ACHN (cell line): ENCODE measurements at regions not wholly inside any gene's neighbourhood (a gene's known extent, or its start where the extent isn't known, plus 50 kb on each side); places are given as distances from the start of the nearest gene placed in this dataset.
A peak's percentile ranks its signal among the peaks of the same experiment; 100 is the strongest.

ENCODE experiments used
- DNase-seq: peaks from one replicate; pipeline ENCODE4 v3.0.0-alpha.2; 2015
- in situ Hi-C: cut with HindIII; loops from 2 replicates; pipeline ENCODE4 v1.10.0; 2017; ENCODE audit warnings: low sequenced_read_pairs, low pct_ligation_motif_present, low pct_unique_long_range_greater_than_20kb

GRCh38 chr9:16179566-16179965 lies 626.7 kb downstream of the CCDC171 start:
- no peak for DNase-seq
- in situ Hi-C loops, result no loop called here

- DNase-seq, result no peak
- in situ Hi-C loops, result no loop called here
Observed at GRCh38 chr9:16180091-16180490, 627.2 kb downstream of the CCDC171 start.

DNA sequence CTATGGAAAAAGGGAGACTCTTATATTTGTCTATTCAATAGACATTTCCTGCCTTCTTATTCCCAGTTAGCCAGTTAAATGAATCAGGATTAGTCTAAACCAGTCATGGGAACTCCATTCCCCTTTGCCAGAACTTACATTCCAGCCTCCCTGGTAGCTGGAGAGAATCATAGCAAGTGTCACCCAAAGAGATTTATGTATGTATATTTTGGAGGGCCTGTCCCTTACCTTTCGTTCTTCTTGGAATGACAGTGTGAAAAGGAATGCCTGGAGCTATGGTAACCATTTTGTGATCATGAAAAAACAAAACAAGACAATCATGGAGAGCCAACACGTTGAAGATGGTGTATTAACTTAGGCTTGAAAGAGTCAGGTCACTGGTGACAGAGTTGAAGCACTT lies 627.7 kb downstream of the CCDC171 start:
- in situ Hi-C loops, result no loop called here
- DNase-seq, result no peak

DNA sequence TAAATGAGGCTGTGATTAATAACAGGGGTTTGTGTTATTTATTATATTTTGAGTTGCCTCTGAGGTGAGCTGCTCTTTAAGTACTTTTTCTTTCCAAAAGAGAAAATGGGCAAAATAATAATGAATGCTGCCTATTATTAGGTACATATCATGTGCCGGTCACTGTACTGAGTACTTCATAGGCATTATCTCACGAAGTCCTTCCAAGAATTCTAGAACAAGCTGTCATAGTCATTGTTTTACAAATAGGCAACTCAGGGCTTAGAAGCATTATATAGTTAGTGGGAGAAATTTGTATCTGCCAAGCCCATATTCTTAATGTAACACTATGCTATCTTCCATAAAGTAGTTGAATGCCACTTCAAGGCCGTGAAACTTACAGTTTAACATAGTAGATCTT lies 628.7 kb downstream of the CCDC171 start:
- in situ Hi-C loops, result no loop called here
- DNase-seq, result no peak

DNA sequence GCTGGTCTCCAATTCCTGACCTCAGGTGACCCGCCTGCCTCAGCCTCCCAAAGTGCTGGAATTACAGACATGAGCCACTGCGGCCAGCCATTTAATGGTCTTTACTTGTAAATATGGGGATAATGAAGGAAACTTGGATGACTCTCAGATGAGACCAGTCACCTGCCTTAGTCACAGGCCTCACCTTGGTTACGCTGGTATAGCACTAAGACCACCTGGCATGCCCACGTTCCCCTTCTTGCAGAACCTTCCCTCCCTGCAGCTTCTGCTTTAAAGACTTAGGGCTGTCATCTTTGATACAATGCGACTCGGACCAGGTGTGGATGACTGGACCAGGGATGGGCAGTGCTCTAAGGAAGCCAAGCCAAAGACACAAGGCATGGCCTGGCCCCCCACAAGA lies 629.9 kb downstream of the CCDC171 start:
- no peak for DNase-seq
- in situ Hi-C loops, result no loop called here

GRCh38 chr9:16184964-16185646 lies 632.3 kb downstream of the CCDC171 start:
- DNase-seq, result no peak
- in situ Hi-C loops, result no loop called here

DNA sequence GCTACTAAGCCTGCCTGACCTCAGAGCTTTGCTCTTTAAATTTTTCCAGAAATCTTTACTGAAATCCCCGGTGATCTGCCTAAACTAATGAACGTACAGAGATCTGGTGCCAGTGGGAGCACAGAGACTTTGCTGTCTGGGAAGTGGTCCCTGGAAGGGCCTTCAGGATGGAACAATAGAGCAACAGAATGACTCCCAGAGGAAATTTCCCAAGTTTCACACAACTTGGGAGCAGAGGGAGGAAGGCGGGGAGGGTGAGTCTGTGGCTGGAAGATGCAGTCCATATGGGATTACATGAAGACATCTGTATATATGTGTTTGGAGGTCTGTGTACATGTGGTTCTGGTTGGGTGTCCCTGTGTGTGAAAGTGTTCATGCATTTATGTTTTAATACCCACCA lies 638.3 kb downstream of the CCDC171 start:
- DNase-seq, result no peak
- in situ Hi-C loops, result no loop called here

DNA sequence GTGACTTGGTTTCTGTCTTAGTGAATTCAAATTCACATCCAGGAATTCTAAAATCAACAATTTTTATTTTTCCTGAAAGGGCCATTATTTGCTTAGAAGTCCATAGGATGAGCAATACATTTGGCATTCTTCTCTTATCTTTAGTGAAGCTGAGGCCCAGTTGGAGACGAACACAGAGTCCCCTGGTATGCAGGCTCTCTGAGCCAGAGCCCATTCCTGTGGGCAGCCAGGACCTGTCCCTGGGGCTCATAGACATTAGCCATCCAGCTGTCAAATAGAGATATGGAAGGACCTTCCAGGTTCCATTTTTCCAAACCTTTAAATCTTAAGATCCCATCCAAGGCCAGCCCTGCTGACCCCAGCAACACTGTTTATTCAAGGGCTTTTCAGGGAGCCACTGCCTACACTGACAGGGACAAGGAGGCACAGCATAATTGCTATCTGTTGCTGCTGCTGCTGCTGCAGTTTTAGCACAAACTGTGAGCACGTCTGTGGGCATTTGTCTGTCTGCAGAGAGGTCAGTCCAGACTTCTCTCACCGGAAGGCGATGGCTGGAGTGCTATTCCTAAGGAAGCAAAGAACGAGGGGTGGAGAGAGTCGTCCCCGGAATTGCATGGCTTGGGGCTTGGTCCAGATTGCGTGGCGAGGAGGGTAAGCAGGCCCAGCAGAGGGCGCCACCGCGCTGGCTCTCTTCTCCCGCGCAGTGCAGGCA lies 639.0 kb downstream of the CCDC171 start:
- in situ Hi-C loops, result no loop called here
- peak; percentile 39 for DNase-seq

- in situ Hi-C loops, result no loop called here
Observed at GRCh38 chr9:16192403-16193017, 639.7 kb downstream of the CCDC171 start.

DNA sequence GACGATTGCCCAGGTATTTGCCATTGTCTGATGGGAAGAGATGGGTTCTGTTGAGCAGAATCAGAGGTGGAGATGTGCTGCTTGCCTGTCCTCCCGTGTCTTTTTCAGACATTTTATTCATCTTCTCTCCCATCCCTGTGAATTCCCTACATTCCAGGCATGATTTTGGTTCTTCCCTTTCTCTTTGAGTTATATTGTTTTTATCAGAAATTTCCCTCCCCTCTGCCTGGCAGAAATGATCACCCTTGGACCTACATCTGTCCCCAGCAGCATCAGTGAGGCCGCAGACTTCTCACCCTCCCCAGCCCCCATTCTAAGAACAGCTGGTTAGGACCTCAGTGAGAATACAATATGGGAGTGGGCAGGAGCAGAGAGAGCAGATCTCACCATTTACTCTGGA lies 640.2 kb downstream of the CCDC171 start:
- in situ Hi-C loops, result no loop called here
- no peak for DNase-seq

More at GRCh38 chr9:16192403-16193017, 639.7 kb downstream of the CCDC171 start:
- no peak for DNase-seq

DNA sequence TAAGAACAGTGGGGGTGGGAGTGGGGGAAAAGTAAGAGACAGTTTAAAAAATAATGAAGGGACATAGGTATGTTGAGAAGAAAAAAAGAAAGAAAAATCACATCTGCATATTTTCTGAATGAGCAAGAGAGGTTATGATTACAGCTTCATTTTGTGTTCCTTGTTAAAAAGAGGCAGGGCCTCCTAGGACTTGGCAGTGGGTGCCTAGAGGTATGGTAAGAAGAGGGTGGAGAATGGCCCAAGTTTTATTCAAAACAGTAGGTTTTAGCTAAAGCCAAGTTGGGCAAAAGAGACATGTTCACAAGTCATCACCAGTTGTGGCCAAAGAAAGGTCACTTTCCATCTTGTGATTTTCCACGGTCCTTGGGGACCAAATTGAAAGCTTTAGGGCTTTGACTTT lies 643.4 kb downstream of the CCDC171 start:
- in situ Hi-C loops, result no loop called here
- no peak for DNase-seq

DNA sequence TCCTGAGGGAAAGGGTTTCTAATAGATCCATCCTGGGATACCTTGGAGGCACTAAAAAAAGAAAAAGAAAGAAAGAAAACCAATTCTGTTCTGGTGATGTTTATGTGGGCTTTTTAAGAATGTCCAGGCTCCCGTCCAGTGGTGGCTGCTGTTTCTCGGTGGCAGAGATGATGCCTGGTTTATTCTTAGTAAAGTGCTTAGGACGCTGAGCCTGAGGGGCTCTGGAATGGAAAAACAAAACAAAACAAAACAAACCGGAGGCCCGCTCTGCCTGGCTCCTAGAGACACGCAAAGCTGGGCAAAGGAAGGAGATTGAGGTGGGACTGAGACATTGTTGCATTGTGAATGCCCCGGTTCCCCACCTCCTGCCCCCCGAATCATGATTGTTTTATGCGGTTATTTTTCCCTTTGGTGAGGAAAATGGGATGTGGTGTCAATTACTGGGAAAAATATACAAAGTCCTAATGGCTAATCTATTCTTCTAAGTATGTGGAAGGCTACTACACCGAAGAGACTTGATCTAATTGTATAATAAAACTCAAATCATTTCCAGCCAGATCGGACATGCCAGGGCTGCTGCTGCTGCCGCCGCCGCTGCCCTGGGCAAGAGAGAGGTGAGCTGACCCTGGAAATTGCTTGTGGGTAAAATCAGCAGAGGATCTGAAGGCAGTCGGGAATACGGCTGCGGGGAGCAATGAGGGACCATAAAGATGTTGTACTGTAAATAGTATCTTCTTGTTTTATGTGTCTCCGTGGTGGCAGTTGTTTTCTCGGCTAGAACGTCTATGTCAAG lies 644.9 kb downstream of the CCDC171 start:
- no peak for DNase-seq
- in situ Hi-C loops, result no loop called here

DNA sequence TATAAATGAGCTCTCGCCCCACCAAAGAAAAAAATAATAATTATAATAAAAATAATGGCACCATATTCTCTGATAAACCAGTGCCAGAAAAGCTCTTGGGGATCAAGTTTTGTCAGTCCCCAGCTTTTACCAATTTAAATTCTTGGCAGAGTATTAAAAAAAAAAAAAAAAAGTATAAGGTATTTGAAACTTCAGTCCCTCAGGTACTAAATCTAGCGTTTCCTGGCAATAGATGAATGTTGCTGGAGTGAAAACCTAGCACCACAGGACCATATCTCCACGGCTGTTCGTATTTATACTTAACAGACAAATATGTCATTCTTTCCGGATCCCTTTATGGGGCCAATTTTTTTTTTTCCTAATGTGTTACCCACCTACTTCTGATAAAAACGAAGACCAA lies 646.2 kb downstream of the CCDC171 start:
- in situ Hi-C loops, result no loop called here
- no peak for DNase-seq

DNA sequence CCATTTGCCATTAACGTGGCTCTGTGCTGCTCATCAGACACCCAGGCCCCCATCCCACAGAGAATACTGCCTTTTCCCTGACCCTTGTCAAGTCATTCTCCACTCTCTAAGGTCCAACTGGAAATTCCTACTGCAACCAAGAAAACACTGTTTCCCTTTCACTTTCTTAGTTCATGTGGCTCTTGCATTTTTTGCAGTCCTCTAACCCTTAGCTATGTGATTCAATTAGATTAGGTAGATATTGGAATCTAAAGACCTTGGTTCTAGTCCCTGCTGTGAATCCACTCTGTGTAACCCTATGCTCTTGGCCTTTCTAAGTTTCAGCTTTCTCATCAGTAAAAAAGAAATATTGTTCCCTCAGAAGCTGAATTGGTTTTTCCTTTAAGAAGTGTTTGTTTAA lies 649.4 kb downstream of the CCDC171 start:
- in situ Hi-C loops, result no loop called here

GRCh38 chr9:16202914-16203728 lies 650.3 kb downstream of the CCDC171 start:
- in situ Hi-C loops, result no loop called here
- DNase-seq, result peak; percentile 88

More for the DNA sequence above, 649.4 kb downstream of the CCDC171 start:
- no peak for DNase-seq

- in situ Hi-C loops, result no loop called here
Observed at GRCh38 chr9:16203729-16204573, 651.1 kb downstream of the CCDC171 start.

GRCh38 chr9:16205455-16205854 lies 652.6 kb downstream of the CCDC171 start:
- in situ Hi-C loops, result no loop called here
- DNase-seq, result no peak

More at GRCh38 chr9:16203729-16204573, 651.1 kb downstream of the CCDC171 start:
- no peak for DNase-seq
